Smooth muscle cell (in vitro differentiated cells): ENCODE measurements at regions not wholly inside any gene's neighbourhood (a gene's known extent, or its start where the extent isn't known, plus 50 kb on each side); places are given as distances from the start of the nearest gene placed in this dataset.

ENCODE experiments used
- DNase-seq: peaks from one replicate; lab custom pipeline; 2025; ENCODE audit not compliant: unreplicated experiment; lab: John Stamatoyannopoulos, UW
- H2AFZ ChIP-seq: fragments of 200-600 bp; sonication (generic); 2 replicates; pipeline ENCODE4 v1.6.0; 2016; ENCODE audit warnings: antibody characterized with exemption, low read depth, mild to moderate bottlenecking
- H3F3A ChIP-seq: fragments of 200-600 bp; sonication (generic); 2 replicates; pipeline ENCODE4 v1.6.0; 2017; ENCODE audit warnings: antibody characterized with exemption, low read depth
- H3K27ac ChIP-seq: fragments of 200-600 bp; sonication (generic); 2 replicates; pipeline ENCODE4 v1.5.1; 2016; ENCODE audit warnings: low read depth, mild to moderate bottlenecking
- H3K27me3 ChIP-seq: fragments of 200-600 bp; sonication (generic); 2 replicates; pipeline ENCODE4 v1.6.1; 2016; ENCODE audit warnings: low read depth, mild to moderate bottlenecking
- H3K36me3 ChIP-seq: fragments of 200-600 bp; sonication (generic); 2 replicates; pipeline ENCODE4 v1.5.1; 2016; ENCODE audit warnings: low read depth
- H3K4me1 ChIP-seq: fragments of 200-600 bp; sonication (generic); 2 replicates; pipeline ENCODE4 v1.5.1; 2016; ENCODE audit warnings: low read depth
- H3K4me2 ChIP-seq: fragments of 200-600 bp; sonication (generic); 2 replicates; pipeline ENCODE4 v1.6.0; 2016; ENCODE audit warnings: mild to moderate bottlenecking
- H3K4me3 ChIP-seq: fragments of 200-600 bp; sonication (generic); 2 replicates; pipeline ENCODE4 v1.5.1; 2016; ENCODE audit warnings: mild to moderate bottlenecking
- H3K79me2 ChIP-seq: fragments of 200-600 bp; sonication (generic); 2 replicates; pipeline ENCODE4 v1.6.0; 2016; ENCODE audit warnings: low read depth, mild to moderate bottlenecking
- H3K9ac ChIP-seq: fragments of 200-600 bp; sonication (generic); 2 replicates; pipeline ENCODE4 v1.6.0; 2016; ENCODE audit warnings: low read depth
- H3K9me3 ChIP-seq: fragments of 200-600 bp; sonication (generic); replicated peaks from 2 replicates; pipeline ENCODE4 v1.5.1; 2016; ENCODE audit warnings: low read depth
- H4K20me1 ChIP-seq: fragments of 200-600 bp; sonication (generic); 2 replicates; pipeline ENCODE4 v1.6.0; 2016; ENCODE audit warnings: low read depth
- whole genome bisulfite sequencing: methylation state at CpG from one replicate; pipeline ENCODE4 v1.1.7; 2016; ENCODE audit warnings: low lambda C conversion rate; 5-methylcytosine and 5-hydroxymethylcytosine counted together
- TF ChIP-seq, protein P1 (sequence below): fragments of 200-600 bp; sonication (generic); IDR thresholded peaks from 2 replicates; pipeline ENCODE4 v1.5.1; 2017; ENCODE audit warnings: borderline replicate concordance, mild to moderate bottlenecking, antibody characterized with exemption; ENCODE audit not compliant: insufficient read depth, poor library complexity, severe bottlenecking

DNA sequence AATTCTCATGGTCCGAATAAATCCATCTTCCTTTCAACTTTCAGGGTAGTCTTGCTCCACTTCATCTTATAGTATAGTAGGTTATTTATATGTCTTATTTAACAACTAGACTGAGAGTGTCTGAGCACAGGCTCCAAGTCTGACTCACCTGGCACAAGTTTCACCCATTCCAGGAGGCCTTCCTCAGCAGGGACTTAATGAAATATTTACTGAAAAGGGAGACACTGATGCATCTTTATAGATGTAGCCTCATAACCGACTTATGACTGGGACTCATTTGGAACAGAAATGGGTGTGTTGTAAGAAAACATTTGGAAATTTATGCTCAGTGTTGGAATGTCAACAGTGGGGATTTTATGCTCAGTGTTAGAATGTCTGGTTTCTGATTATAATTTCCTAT, 59.9 kb downstream of the CH25H start:
- no peak overlapping the region for H2AFZ ChIP-seq
- H3K9ac ChIP-seq: no peak overlapping the region
- H3K4me3 ChIP-seq: no peak overlapping the region

DNA sequence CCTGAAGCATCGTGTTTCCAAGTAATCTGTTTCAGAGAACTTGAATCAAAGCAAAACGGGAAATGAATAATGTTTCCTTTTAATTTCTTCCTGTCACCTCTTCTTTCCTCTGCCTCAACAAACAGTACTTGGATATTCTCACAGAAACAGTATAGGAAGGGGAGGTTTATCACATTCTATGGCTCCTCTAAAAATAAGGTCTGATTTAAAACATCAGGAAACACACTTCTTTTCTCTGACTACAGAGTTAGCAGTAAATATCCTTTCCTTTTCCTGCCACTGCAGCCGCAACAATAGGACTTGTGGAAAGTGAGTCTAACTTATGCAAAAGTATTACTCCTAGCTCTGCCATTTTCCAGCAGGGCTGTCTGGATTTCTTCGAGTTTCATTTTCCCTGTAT, 62.3 kb downstream of the CH25H start:
- no peaks in the 10 kb centered on the region for H3K36me3 ChIP-seq
- H3K9me3 ChIP-seq: no peaks in the 10 kb centered on the region
- H3K79me2 ChIP-seq: no peaks in the 10 kb centered on the region
- H3K27ac ChIP-seq: no peak overlapping the region
- no peaks in the 10 kb centered on the region for H3F3A ChIP-seq
- H3K4me3 ChIP-seq: no peak overlapping the region
- no peak for DNase-seq
- no peaks in the 10 kb centered on the region for H4K20me1 ChIP-seq
- H3K9ac ChIP-seq: no peak overlapping the region
- TF ChIP-seq, protein P1, sequence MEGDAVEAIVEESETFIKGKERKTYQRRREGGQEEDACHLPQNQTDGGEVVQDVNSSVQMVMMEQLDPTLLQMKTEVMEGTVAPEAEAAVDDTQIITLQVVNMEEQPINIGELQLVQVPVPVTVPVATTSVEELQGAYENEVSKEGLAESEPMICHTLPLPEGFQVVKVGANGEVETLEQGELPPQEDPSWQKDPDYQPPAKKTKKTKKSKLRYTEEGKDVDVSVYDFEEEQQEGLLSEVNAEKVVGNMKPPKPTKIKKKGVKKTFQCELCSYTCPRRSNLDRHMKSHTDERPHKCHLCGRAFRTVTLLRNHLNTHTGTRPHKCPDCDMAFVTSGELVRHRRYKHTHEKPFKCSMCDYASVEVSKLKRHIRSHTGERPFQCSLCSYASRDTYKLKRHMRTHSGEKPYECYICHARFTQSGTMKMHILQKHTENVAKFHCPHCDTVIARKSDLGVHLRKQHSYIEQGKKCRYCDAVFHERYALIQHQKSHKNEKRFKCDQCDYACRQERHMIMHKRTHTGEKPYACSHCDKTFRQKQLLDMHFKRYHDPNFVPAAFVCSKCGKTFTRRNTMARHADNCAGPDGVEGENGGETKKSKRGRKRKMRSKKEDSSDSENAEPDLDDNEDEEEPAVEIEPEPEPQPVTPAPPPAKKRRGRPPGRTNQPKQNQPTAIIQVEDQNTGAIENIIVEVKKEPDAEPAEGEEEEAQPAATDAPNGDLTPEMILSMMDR: no peak
- no peaks in the 10 kb centered on the region for H3K4me1 ChIP-seq
- 85% methylated on average over 4 of the region's 4 CpGs for WGBS
- H3K27me3 ChIP-seq: peaks cover 23% of the 10 kb centered on the region
- no peak overlapping the region for H2AFZ ChIP-seq
- H3K4me2 ChIP-seq: no peak overlapping the region

More for the DNA sequence above, 59.9 kb downstream of the CH25H start:
- H3K4me2 ChIP-seq: no peak overlapping the region
- H3K27ac ChIP-seq: no peak overlapping the region
- H3K27me3 ChIP-seq: peaks cover 23% of the 10 kb centered on the region
- H3K9me3 ChIP-seq: no peaks in the 10 kb centered on the region
- H4K20me1 ChIP-seq: no peaks in the 10 kb centered on the region
- TF ChIP-seq, protein P1: no peak
- 92% methylated on average over 2 of the region's 2 CpGs for WGBS
- no peaks in the 10 kb centered on the region for H3K4me1 ChIP-seq
- DNase-seq: no peak
- no peaks in the 10 kb centered on the region for H3K79me2 ChIP-seq
- H3F3A ChIP-seq: no peaks in the 10 kb centered on the region
- H3K36me3 ChIP-seq: no peaks in the 10 kb centered on the region

- DNase-seq: no peak
- no peaks in the 10 kb centered on the region for H3K9me3 ChIP-seq
- no peak overlapping the region for H3K4me2 ChIP-seq
- H3F3A ChIP-seq: no peaks in the 10 kb centered on the region
- H3K27ac ChIP-seq: no peak overlapping the region
- 89% methylated on average over 2 of the region's 2 CpGs for WGBS
- no peaks in the 10 kb centered on the region for H3K4me1 ChIP-seq
- TF ChIP-seq, protein P1: no peak
- no peak overlapping the region for H3K4me3 ChIP-seq
- H3K79me2 ChIP-seq: no peaks in the 10 kb centered on the region
- no peaks in the 10 kb centered on the region for H4K20me1 ChIP-seq
- no peak overlapping the region for H2AFZ ChIP-seq
- H3K9ac ChIP-seq: no peak overlapping the region
- H3K27me3 ChIP-seq: peaks cover 23% of the 10 kb centered on the region
- no peaks in the 10 kb centered on the region for H3K36me3 ChIP-seq
Measured at GRCh38 chr10:89142590-89142989, 64.5 kb downstream of the CH25H start.

GRCh38 chr10:89138755-89139490, 68.2 kb downstream of the CH25H start:
- Histone ChIP-seq H3K4me3 (no peak overlapping the region), H2AFZ (no peak overlapping the region), H3K27ac (no peak overlapping the region), H3K9me3 (no peaks in the 10 kb centered on the region), H3K27me3 (peaks cover 17% of the 10 kb centered on the region), H3K79me2 (no peaks in the 10 kb centered on the region), H3K4me2 (no peak overlapping the region), H3K36me3 (no peaks in the 10 kb centered on the region), H3K9ac (no peak overlapping the region), H3F3A (no peaks in the 10 kb centered on the region), H4K20me1 (no peaks in the 10 kb centered on the region), H3K4me1 (no peaks in the 10 kb centered on the region)
- TF ChIP-seq, protein P1: no peak
- WGBS: 87% methylated on average over 1 of the region's 1 CpG
- DNase-seq: no peak
